K562 (cell line): ENCODE measurements at regions not wholly inside any gene's neighbourhood (a gene's known extent, or its start where the extent isn't known, plus 50 kb on each side); places are given as distances from the start of the nearest gene placed in this dataset.

Source experiments
- ATAC-seq: fragments of 200-7000 bp; cut with Tn5 transposase; 3 replicates; pipeline ENCODE4 v1.9.1; 2020; ENCODE audit warnings: moderate library complexity
- BruUV-seq: library from RNA; stranded (reverse); fragments of 400-500 nt; replicated peaks from 2 replicates; lab custom pipeline; 2021; lab: Mats Ljungman, UMichigan
- CTCF ChIA-PET: fragments of 300-600 bp; formaldehyde crosslinking; extraction: SDS; loops from one replicate; lab custom pipeline; 2021; ENCODE audit warnings: low intra/inter-chr PET ratio; lab: Yijun Ruan, JAX
- POLR2A ChIA-PET: fragments of 300-600, 350-650 bp; sonication (Branson Sonifier 250); formaldehyde crosslinking; extraction: SDS; loops from one replicate; lab custom pipeline; 2021; ENCODE audit warnings: antibody characterized with exemption, inconsistent platforms; lab: Yijun Ruan, JAX
- DNase-seq, 4 experiments: peaks; one replicate each; pipeline versions ENCODE4 v3.0.0 to v3.0.0-alpha.2; 2011 to 2018; ENCODE audit warnings: low spot score in 3 of 4, mixed read lengths in 3 of 4; ENCODE audit errors: extremely low read depth in 1 of 4
- FAIRE-seq: peaks from 2 replicates; lab custom pipeline; 2011; peaks lifted over from hg19 to GRCh38; lab: Jason Lieb, UNC
- H2AFZ ChIP-seq: 2 replicates; pipeline ENCODE4 v1.6.0; 2011; ENCODE audit warnings: low read depth, low read length, control low read depth, inconsistent platforms
- H3K27ac ChIP-seq: fragments of 200-600 bp; 3 replicates; pipeline ENCODE4 v1.8.0; 2011; ENCODE audit warnings: low read depth, mild to moderate bottlenecking, control low read depth, inconsistent platforms, low read length, moderate library complexity, mixed read lengths; ENCODE audit errors: extremely low read depth
- H3K27me3 ChIP-seq, 2 experiments: fragments of 300-600 bp in 1 of 2; 2 replicates in 1 of 2; 3 replicates in 1 of 2; pipeline versions ENCODE4 v1.6.0 to v1.8.0; 2011; ENCODE audit warnings: inconsistent platforms in 2 of 2, low read length in 2 of 2, mild to moderate bottlenecking in 1 of 2, mixed read lengths in 1 of 2, moderate library complexity in 1 of 2; ENCODE audit not compliant: control insufficient read depth in 2 of 2, insufficient read depth in 2 of 2
- H3K36me3 ChIP-seq: fragments of 300-600 bp; 3 replicates; pipeline ENCODE4 v1.8.0; 2011; ENCODE audit warnings: mild to moderate bottlenecking, low read length, inconsistent platforms; ENCODE audit not compliant: control insufficient read depth, insufficient read depth
- H3K4me1 ChIP-seq, 2 experiments: fragments of 200-600 bp in 1 of 2; replicated peaks in 1 of 2; 2 replicates in 1 of 2; 3 replicates in 1 of 2; pipeline versions ENCODE4 v1.5.1 to v1.8.0; 2011; ENCODE audit warnings: inconsistent platforms in 2 of 2, low read length in 2 of 2, mild to moderate bottlenecking in 1 of 2, mixed read lengths in 1 of 2, moderate library complexity in 1 of 2; ENCODE audit not compliant: control insufficient read depth in 2 of 2, insufficient read depth in 2 of 2
- H3K4me2 ChIP-seq: 2 replicates; pipeline ENCODE4 v1.6.1; 2011; ENCODE audit warnings: low read length, control low read depth, inconsistent platforms, mixed read lengths; ENCODE audit not compliant: insufficient read depth
- H3K4me3 ChIP-seq: fragments of 200-600 bp; sonication (generic), shearing (Covaris generic); 2 replicates; pipeline ENCODE4 v1.5.1; 2016; ENCODE audit warnings: control low read depth, inconsistent platforms
- H3K79me2 ChIP-seq: fragments of 200-600 bp; 3 replicates; pipeline ENCODE4 v1.8.0; 2011; ENCODE audit warnings: low read length, inconsistent platforms; ENCODE audit not compliant: control insufficient read depth, insufficient read depth
- H3K9ac ChIP-seq, 2 experiments: 2 replicates each; pipeline versions ENCODE4 v1.6.0 to v1.6.1; 2011; ENCODE audit warnings: low read depth in 2 of 2, low read length in 2 of 2, control low read depth in 1 of 2, inconsistent platforms in 1 of 2, mild to moderate bottlenecking in 1 of 2, mixed read lengths in 1 of 2; ENCODE audit not compliant: insufficient read depth in 1 of 2
- H3K9me1 ChIP-seq: one replicate; pipeline ENCODE4 v1.6.0; 2011; ENCODE audit warnings: inconsistent platforms, mild to moderate bottlenecking, low read length, moderate library complexity; ENCODE audit not compliant: control insufficient read depth, insufficient read depth
- H3K9me3 ChIP-seq: replicated peaks from 2 replicates; pipeline ENCODE4 v1.5.1; 2011; ENCODE audit warnings: low read depth, low read length, inconsistent platforms; ENCODE audit not compliant: control insufficient read depth, insufficient read depth
- H4K20me1 ChIP-seq: replicated peaks from 2 replicates; pipeline ENCODE4 v1.6.1; 2011; ENCODE audit warnings: low read length, inconsistent platforms, mixed read lengths; ENCODE audit not compliant: control insufficient read depth, insufficient read depth
- HEY1 ChIP-seq: fragments of 250-450 bp; sonication (Bioruptor Pico); IDR thresholded peaks from 2 replicates; pipeline ENCODE4 v1.5.0; 2020; ENCODE audit warnings: mild to moderate bottlenecking, moderate library complexity, borderline replicate concordance
- KDM4B ChIP-seq, 2 experiments: fragments of 450-650 bp in 1 of 2; sonication (generic) in 1 of 2; IDR thresholded peaks; 2 replicates each; pipeline ENCODE4 v1.6.1; 2016 to 2017; ENCODE audit warnings: borderline replicate concordance in 2 of 2, antibody characterized with exemption in 1 of 2, low read depth in 1 of 2, mild to moderate bottlenecking in 1 of 2
- ZBTB1 ChIP-seq: sonication (generic); formaldehyde crosslinking; IDR thresholded peaks from 2 replicates; pipeline ENCODE4 v1.8.1; 2023; ENCODE audit warnings: missing genetic modification reagents, low read depth, mild to moderate bottlenecking, borderline replicate concordance
- ZBTB33 ChIP-seq: sonication (generic); formaldehyde crosslinking; IDR thresholded peaks from 2 replicates; pipeline ENCODE4 v1.8.1; 2023; ENCODE audit warnings: mild to moderate bottlenecking, missing genetic modification reagents
- ZBTB43 ChIP-seq: sonication (generic); formaldehyde crosslinking; IDR thresholded peaks from 2 replicates; pipeline ENCODE4 v1.8.0; 2023; ENCODE audit warnings: mild to moderate bottlenecking, missing genetic modification reagents
- ZNF146 ChIP-seq: IDR thresholded peaks from one replicate; pipeline ENCODE4 v1.6.1; 2018; ENCODE audit warnings: missing compliant biosample characterization; ENCODE audit not compliant: unreplicated experiment
- ZNF609 ChIP-seq: sonication (generic); formaldehyde crosslinking; IDR thresholded peaks from 2 replicates; pipeline ENCODE4 v1.8.1; 2023; ENCODE audit warnings: missing genetic modification reagents, mild to moderate bottlenecking, borderline replicate concordance
- ZNF639 ChIP-seq, 2 experiments: fragments of 200-800 bp in 1 of 2; sonication (Bioruptor generic) in 1 of 2; sonication (generic) in 1 of 2; formaldehyde crosslinking in 1 of 2; IDR thresholded peaks in 1 of 2; conservative IDR thresholded peaks in 1 of 2; 2 replicates each; pipeline versions ENCODE4 v1.5.0 to v1.6.1; 2016 to 2020; ENCODE audit warnings: missing compliant biosample characterization in 1 of 2, missing genetic modification characterization in 1 of 2, missing genetic modification reagents in 1 of 2
- ZNF830 ChIP-seq: fragments of 250-450 bp; sonication (Bioruptor Pico); IDR thresholded peaks from 2 replicates; pipeline ENCODE4 v1.5.0; 2021; ENCODE audit warnings: mild to moderate bottlenecking
- WGBS: fragments of 100-300 bp; shearing (Covaris generic); methylation state at CpG from one replicate; pipeline ENCODE4 v1.1.6; 2016; ENCODE audit warnings: low coverage, mixed read lengths; ENCODE audit not compliant: insufficient coverage; ENCODE audit errors: missing lambda C conversion rate; 5-methylcytosine and 5-hydroxymethylcytosine counted together
- in situ Hi-C: fragments of 300-500 bp; cut with MboI; formaldehyde crosslinking; loops from 4 replicates; pipeline ENCODE4 v1.15.0; 2018; ENCODE audit warnings: inconsistent platforms, mixed read lengths
- intact Hi-C: fragments of 100-400 bp; cut with micrococcal nuclease; formaldehyde crosslinking; loops from 2 replicates; pipeline ENCODE4 v1.14.2; 2022

GRCh38 chr3:177484926-177485325 is 287.6 kb upstream of the TBL1XR1 start (continued):
- TF ChIP-seq ZNF639 (CRISPR knock-in tag; conservative IDR thresholded peaks at IDR 0.05 in 1 of 2, IDR thresholded peaks at IDR 0.05 in 1 of 2) = no peak

GRCh38 chr3:177487635-177488186 is 290.4 kb upstream of the TBL1XR1 start:
- H3K36me3 ChIP-seq = no peaks in the 10 kb centered on the region
- ATAC-seq (no peak), FAIRE-seq (no peak), DNase-seq (no peak)
- intact Hi-C loops = no loop called here
- H3K9me1 ChIP-seq = no peaks in the 10 kb centered on the region
- H3K79me2 ChIP-seq = no peaks in the 10 kb centered on the region
- H3K4me2 ChIP-seq = no peak overlapping the region
- WGBS = 46% methylated on average over 3 of the region's 3 CpGs
- H4K20me1 ChIP-seq = no peaks in the 10 kb centered on the region; the same call in 1 of the 2 replicates
- ChIA-PET CTCF (no interaction called here), POLR2A (interaction anchor here (0.8 kb wide), 1 partner anchor 21 kb away, joined by 3 read pairs; no protein-coding TSS in a partner anchor)
- in situ Hi-C loops = no loop called here
- H3K27ac ChIP-seq = no peak overlapping the region
- H3K4me3 ChIP-seq = no peak overlapping the region
- BruUV-seq = no TSS peak
- peaks cover 6 to 11% of the 10 kb centered on the region in 2 experiments; a peak in 4 of 5 replicates for H3K4me1 ChIP-seq
- H3K9ac ChIP-seq = no peak overlapping the region
- H2AFZ ChIP-seq = no peak overlapping the region
- H3K27me3 ChIP-seq = peaks cover 0 to 2% of the 10 kb centered on the region in 2 experiments; a peak in 1 of 5 replicates
- H3K9me3 ChIP-seq = no peaks in the 10 kb centered on the region; the same call in 1 of the 2 replicates
- TF ChIP-seq ZNF609 (CRISPR knock-in tag) (no peak), ZBTB33 (CRISPR knock-in tag) (no peak), ZBTB1 (CRISPR knock-in tag) (no peak), ZNF830 (CRISPR knock-in tag) (no peak), ZNF146 (CRISPR knock-in tag) (no peak), HEY1 (no peak), KDM4B (IDR thresholded peaks at IDR 0.05; ENCODE audit: borderline replicate concordance in 2 of 2, low read depth in 1 of 2) (no peak), ZBTB43 (no peak)
